HepG2 (cell line): ENCODE measurements at regions not wholly inside any gene's neighbourhood (a gene's known extent, or its start where the extent isn't known, plus 50 kb on each side); places are given as distances from the start of the nearest gene placed in this dataset.

Source experiments
- CBX5 ChIP-seq: sonication (generic); formaldehyde crosslinking; IDR thresholded peaks from 2 replicates; pipeline ENCODE4 v1.4.0; 2020; ENCODE audit warnings: missing genetic modification reagents, borderline replicate concordance
- CHD4 ChIP-seq: fragments of 200-600 bp; sonication (generic); IDR thresholded peaks from 2 replicates; pipeline ENCODE4 v1.7.0; 2017; ENCODE audit warnings: mild to moderate bottlenecking, low read length, borderline replicate concordance
- DBP ChIP-seq: sonication (generic); formaldehyde crosslinking; IDR thresholded peaks from 2 replicates; pipeline ENCODE4 v1.4.0; 2020; ENCODE audit warnings: missing genetic modification reagents; ENCODE audit errors: not compliant biosample characterization
- ELF1 ChIP-seq: sonication (generic); formaldehyde crosslinking; IDR thresholded peaks from 2 replicates; pipeline ENCODE4 v1.4.0; 2020; ENCODE audit warnings: missing genetic modification reagents
- FOXJ3 ChIP-seq: sonication (generic); formaldehyde crosslinking; IDR thresholded peaks from 2 replicates; pipeline ENCODE4 v1.4.0; 2020; ENCODE audit warnings: missing genetic modification reagents, mild to moderate bottlenecking, borderline replicate concordance
- HNF1A ChIP-seq, 2 experiments: sonication (generic) in 1 of 2; formaldehyde crosslinking in 1 of 2; IDR thresholded peaks; 2 replicates each; pipeline versions ENCODE4 v1.4.0 to v1.6.1; 2016 to 2020; ENCODE audit warnings: borderline replicate concordance in 1 of 2, low read depth in 1 of 2, mild to moderate bottlenecking in 1 of 2, missing genetic modification reagents in 1 of 2
- KMT2B ChIP-seq: IDR thresholded peaks from 2 replicates; pipeline ENCODE4 v1.6.1; 2016; ENCODE audit warnings: missing genetic modification reagents, missing compliant biosample characterization
- MEIS2 ChIP-seq: sonication (generic); formaldehyde crosslinking; IDR thresholded peaks from 2 replicates; pipeline ENCODE4 v1.9.0; 2021; ENCODE audit warnings: mild to moderate bottlenecking, missing genetic modification reagents
- MLLT10 ChIP-seq: sonication (generic); formaldehyde crosslinking; IDR thresholded peaks from 2 replicates; pipeline ENCODE4 v1.4.0; 2020; ENCODE audit warnings: missing genetic modification reagents
- NFE2L2 ChIP-seq: fragments of 150-350 bp; IDR thresholded peaks from 2 replicates; pipeline ENCODE4 v1.6.1; 2014; ENCODE audit warnings: low read length
- NONO ChIP-seq, 2 experiments: fragments of 450-650 bp in 1 of 2; sonication (generic) in 1 of 2; formaldehyde crosslinking in 1 of 2; IDR thresholded peaks in 1 of 2; conservative IDR thresholded peaks in 1 of 2; 2 replicates each; pipeline versions ENCODE4 v1.6.1 to v1.8.0; 2017 to 2022; ENCODE audit warnings: mild to moderate bottlenecking in 1 of 2, missing genetic modification reagents in 1 of 2, moderate library complexity in 1 of 2
- NR1H2 ChIP-seq: sonication (generic); formaldehyde crosslinking; IDR thresholded peaks from 2 replicates; pipeline ENCODE4 v1.8.1; 2022; ENCODE audit warnings: low read depth, missing genetic modification reagents, borderline replicate concordance
- PREB ChIP-seq: sonication (generic); formaldehyde crosslinking; IDR thresholded peaks from 2 replicates; pipeline ENCODE4 v1.4.0; 2020; ENCODE audit warnings: missing genetic modification reagents
- SIX4 ChIP-seq: sonication (generic); formaldehyde crosslinking; IDR thresholded peaks from 2 replicates; pipeline ENCODE4 v1.4.0; 2020; ENCODE audit warnings: missing genetic modification reagents
- STAG1 ChIP-seq: sonication (generic); formaldehyde crosslinking; IDR thresholded peaks from 2 replicates; pipeline ENCODE4 v1.4.0; 2020; ENCODE audit warnings: missing genetic modification reagents
- TOPORS ChIP-seq: sonication (generic); formaldehyde crosslinking; IDR thresholded peaks from 2 replicates; pipeline ENCODE4 v1.8.0; 2023; ENCODE audit warnings: mild to moderate bottlenecking, missing genetic modification reagents
- ZFYVE20 ChIP-seq: sonication (generic); formaldehyde crosslinking; IDR thresholded peaks from 2 replicates; pipeline ENCODE4 v1.8.0; 2023; ENCODE audit warnings: low read depth, mild to moderate bottlenecking, moderate library complexity, missing genetic modification reagents, borderline replicate concordance
- ZNF225 ChIP-seq: sonication (generic); formaldehyde crosslinking; IDR thresholded peaks from 2 replicates; pipeline ENCODE4 v1.4.0; 2020; ENCODE audit warnings: mild to moderate bottlenecking, missing genetic modification reagents
- ZNF280D ChIP-seq: sonication (generic); formaldehyde crosslinking; IDR thresholded peaks from 2 replicates; pipeline ENCODE4 v1.5.1; 2020; ENCODE audit warnings: mild to moderate bottlenecking, missing genetic modification reagents
- ZNF451 ChIP-seq: sonication (generic); formaldehyde crosslinking; IDR thresholded peaks from 2 replicates; pipeline ENCODE4 v1.5.0; 2020; ENCODE audit warnings: mild to moderate bottlenecking, missing genetic modification reagents
- ZNF550 ChIP-seq: sonication (generic); formaldehyde crosslinking; IDR thresholded peaks from 2 replicates; pipeline ENCODE4 v1.4.0; 2020; ENCODE audit warnings: mild to moderate bottlenecking, missing genetic modification reagents, borderline replicate concordance
- ZSCAN9 ChIP-seq: IDR thresholded peaks from 2 replicates; pipeline ENCODE4 v1.6.1; 2016; ENCODE audit warnings: borderline replicate concordance

- TF ChIP-seq ZNF280D (CRISPR knock-in tag) (peak; percentile 54; the same call in 1 of the 2 replicates), ZNF225 (CRISPR knock-in tag) (0 out of 2 replicates have a peak, but pooled peaks have one; percentile 41), MEIS2 (CRISPR knock-in tag) (peak; percentile 83; the same call in 1 of the 2 replicates), MLLT10 (CRISPR knock-in tag) (no peak), HNF1A (IDR thresholded peaks at IDR 0.05; ENCODE audit: low read depth) (no peak), HNF1A (CRISPR knock-in tag; IDR thresholded peaks at IDR 0.05; ENCODE audit: borderline replicate concordance) (0 out of 2 replicates have a peak, but pooled peaks have one; percentile 9), TOPORS (CRISPR knock-in tag) (no peak), ELF1 (CRISPR knock-in tag) (no peak), ZNF550 (CRISPR knock-in tag) (no peak), DBP (no peak), SIX4 (CRISPR knock-in tag) (no peak), NFE2L2 (peak; percentile 25; the same call in 1 of the 2 replicates), CBX5 (0 out of 2 replicates have a peak, but pooled peaks have one; percentile 57), KMT2B (CRISPR knock-in tag) (no peak), ZSCAN9 (no peak), STAG1 (peak; percentile 97), NONO (IDR thresholded peaks at IDR 0.05) (no peak), NONO (CRISPR knock-in tag; conservative IDR thresholded peaks at IDR 0.05) (0 out of 2 replicates have a peak, but pooled peaks have one; percentile 27), PREB (no peak), FOXJ3 (CRISPR knock-in tag) (no peak), NR1H2 (CRISPR knock-in tag) (no peak), ZFYVE20 (no peak), ZNF451 (CRISPR knock-in tag) (no peak), CHD4 (0 out of 2 replicates have a peak, but pooled peaks have one; percentile 46)
These were observed 84.2 kb upstream of the LAPTM4A start (continued) for GRCh38 chr2:20135631-20136050.
